ENCODE measurements at regions not wholly inside any gene's neighbourhood (a gene's known extent, or its start where the extent isn't known, plus 50 kb on each side); places are given as distances from the start of the nearest gene placed in this dataset.

DNA sequence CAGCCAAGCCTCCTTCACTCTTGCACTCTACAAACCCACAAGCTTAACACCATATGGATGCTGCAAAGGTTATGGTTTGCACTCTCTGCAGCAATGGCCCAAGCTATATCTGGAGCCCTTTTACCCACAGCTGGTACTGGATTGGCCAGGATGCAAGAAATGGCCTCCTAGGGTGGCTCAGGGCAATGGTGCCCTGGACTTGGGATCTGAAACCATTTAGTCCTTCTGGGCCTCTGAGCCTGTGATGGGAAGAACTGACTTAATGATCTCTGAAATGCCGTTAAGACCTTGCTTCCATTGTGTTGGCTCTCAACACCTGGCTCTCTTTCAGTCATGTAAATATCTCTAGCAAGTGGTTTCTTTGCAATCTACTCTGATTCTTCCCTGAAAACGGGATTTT is 626.0 kb downstream of the KCTD8 start:
- H2BK120ac ChIP-seq (ENCODE audit: insufficient read depth, low read length, poor library complexity): no peak overlapping the region
- no peak overlapping the region for H2AK5ac ChIP-seq (ENCODE audit: low read length)
- no peak overlapping the region for H3K4ac ChIP-seq (ENCODE audit: low read depth, low read length)
- H3K4me2 ChIP-seq (ENCODE audit: low read length): no peak overlapping the region
- no peaks in the 10 kb centered on the region for H3K27me3 ChIP-seq (ENCODE audit: insufficient read depth, low read length)
- H3K79me2 ChIP-seq (ENCODE audit: control insufficient read depth, insufficient read depth, low read length, poor library complexity): no peaks in the 10 kb centered on the region
- H3K79me1 ChIP-seq (ENCODE audit: low read length): no peaks in the 10 kb centered on the region
- H3K27ac ChIP-seq (ENCODE audit: low read depth, low read length): no peak overlapping the region
- no peaks in the 10 kb centered on the region for H3K4me1 ChIP-seq (ENCODE audit: control insufficient read depth in 1 of 2, insufficient read depth in 2 of 2, low read length in 2 of 2)
- H2BK5ac ChIP-seq (ENCODE audit: low read depth, low read length, poor library complexity): no peak overlapping the region
- no peak overlapping the region for H3K9ac ChIP-seq (ENCODE audit: low read length)
- H2BK12ac ChIP-seq (ENCODE audit: low read length): no peak overlapping the region
- H3K14ac ChIP-seq (ENCODE audit: low read length): no peak overlapping the region
- H4K12ac ChIP-seq (ENCODE audit: low read depth, low read length): no peak overlapping the region
- peak overlapping the region; percentile 21 for H3K4me3 ChIP-seq (ENCODE audit: low read depth, low read length)
- peaks cover 5% of the 10 kb centered on the region for H3K9me3 ChIP-seq (ENCODE audit: insufficient read depth, low read depth, low read length)
- H3K36me3 ChIP-seq (ENCODE audit: control insufficient read depth in 1 of 2, insufficient read depth in 2 of 2, low read length in 2 of 2): no peaks in the 10 kb centered on the region
- no peak overlapping the region for H4K91ac ChIP-seq (ENCODE audit: low read depth, low read length)
- no peak overlapping the region for H4K8ac ChIP-seq (ENCODE audit: low read depth, low read length)
- H3K18ac ChIP-seq (ENCODE audit: low read length): no peak overlapping the region
- DNase-seq: no peak
- WGBS (ENCODE audit: extremely low coverage, insufficient coverage, insufficient read length): no CpG with 5 or more reads among the region's 2 CpGs
- H3K23ac ChIP-seq (ENCODE audit: low read length): no peak overlapping the region
- H2AFZ ChIP-seq (ENCODE audit: insufficient read depth, low read length, poor library complexity): no peak overlapping the region

DNA sequence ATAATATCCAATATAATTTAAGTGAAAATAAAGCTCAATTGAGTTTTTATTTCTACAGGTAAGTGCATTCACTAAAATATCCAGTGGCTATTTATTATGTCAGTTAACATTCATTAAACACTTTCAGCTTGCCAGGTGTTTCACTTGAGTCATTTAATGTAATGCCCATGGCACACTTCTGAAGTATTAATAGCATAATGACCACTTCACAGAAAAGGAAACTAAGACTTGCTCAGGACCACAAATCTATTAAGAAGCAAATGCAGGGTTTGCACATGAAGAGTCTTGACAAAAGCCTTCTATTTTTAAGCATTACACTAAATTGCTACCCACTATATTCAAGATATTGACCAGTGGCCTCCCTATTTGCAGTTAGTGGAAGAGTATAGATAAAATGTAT is 612.7 kb downstream of the KCTD8 start:
- Histone ChIP-seq H3K14ac (ENCODE audit: low read length) (no peak overlapping the region), H3K18ac (ENCODE audit: low read length) (no peak overlapping the region), H3K9ac (ENCODE audit: low read length) (no peak overlapping the region), H3K27me3 (ENCODE audit: insufficient read depth, low read length) (no peaks in the 10 kb centered on the region), H2BK5ac (ENCODE audit: low read depth, low read length, poor library complexity) (no peak overlapping the region), H4K91ac (ENCODE audit: low read depth, low read length) (no peak overlapping the region), H4K8ac (ENCODE audit: low read depth, low read length) (no peak overlapping the region), H3K4me3 (ENCODE audit: low read depth, low read length) (no peak overlapping the region), H4K12ac (ENCODE audit: low read depth, low read length) (no peak overlapping the region), H3K9me3 (ENCODE audit: insufficient read depth, low read depth, low read length) (no peaks in the 10 kb centered on the region), H3K4me1 (ENCODE audit: control insufficient read depth in 1 of 2, insufficient read depth in 2 of 2, low read length in 2 of 2) (no peaks in the 10 kb centered on the region), H3K4ac (ENCODE audit: low read depth, low read length) (no peak overlapping the region), H2AFZ (ENCODE audit: insufficient read depth, low read length, poor library complexity) (no peak overlapping the region), H3K79me2 (ENCODE audit: control insufficient read depth, insufficient read depth, low read length, poor library complexity) (no peaks in the 10 kb centered on the region), H3K23ac (ENCODE audit: low read length) (no peak overlapping the region), H3K79me1 (ENCODE audit: low read length) (no peaks in the 10 kb centered on the region), H2AK5ac (ENCODE audit: low read length) (no peak overlapping the region), H2BK12ac (ENCODE audit: low read length) (no peak overlapping the region), H3K36me3 (ENCODE audit: control insufficient read depth in 1 of 2, insufficient read depth in 2 of 2, low read length in 2 of 2) (no peaks in the 10 kb centered on the region), H2BK120ac (ENCODE audit: insufficient read depth, low read length, poor library complexity) (no peak overlapping the region), H3K4me2 (ENCODE audit: low read length) (no peak overlapping the region), H3K27ac (ENCODE audit: low read depth, low read length) (no peak overlapping the region)
- DNase-seq: no peak

DNA sequence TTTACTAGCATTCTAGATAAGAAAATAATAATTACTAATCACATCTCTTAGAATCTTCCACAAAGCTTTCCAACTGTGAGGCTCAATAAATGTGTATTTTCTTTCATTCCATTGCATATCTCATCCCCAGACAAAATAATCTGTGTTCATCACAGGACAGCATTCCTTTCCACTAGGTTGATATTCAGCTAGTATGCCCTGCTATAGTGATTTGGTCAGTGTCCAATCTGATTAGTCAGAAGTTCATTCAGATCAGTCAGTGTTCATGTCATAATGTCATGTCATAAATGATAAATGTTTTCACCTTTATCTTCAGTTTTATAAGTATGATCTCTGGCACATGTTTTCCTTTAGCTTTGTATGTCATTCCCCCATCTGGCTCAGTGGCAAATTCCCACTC is 611.4 kb downstream of the KCTD8 start:
- H2BK5ac ChIP-seq (ENCODE audit: low read depth, low read length, poor library complexity): no peak overlapping the region
- H4K91ac ChIP-seq (ENCODE audit: low read depth, low read length): no peak overlapping the region
- H3K4me2 ChIP-seq (ENCODE audit: low read length): no peak overlapping the region
- no peaks in the 10 kb centered on the region for H3K79me1 ChIP-seq (ENCODE audit: low read length)
- H3K36me3 ChIP-seq (ENCODE audit: control insufficient read depth in 1 of 2, insufficient read depth in 2 of 2, low read length in 2 of 2): no peaks in the 10 kb centered on the region
- no peak overlapping the region for H3K27ac ChIP-seq (ENCODE audit: low read depth, low read length)
- H3K9ac ChIP-seq (ENCODE audit: low read length): no peak overlapping the region
- no peaks in the 10 kb centered on the region for H3K9me3 ChIP-seq (ENCODE audit: insufficient read depth, low read depth, low read length)
- no peak overlapping the region for H2AK5ac ChIP-seq (ENCODE audit: low read length)
- H3K27me3 ChIP-seq (ENCODE audit: insufficient read depth, low read length): no peaks in the 10 kb centered on the region
- no peak overlapping the region for H3K4ac ChIP-seq (ENCODE audit: low read depth, low read length)
- H3K23ac ChIP-seq (ENCODE audit: low read length): no peak overlapping the region
- no peak overlapping the region for H2BK12ac ChIP-seq (ENCODE audit: low read length)
- H3K14ac ChIP-seq (ENCODE audit: low read length): no peak overlapping the region
- no peak overlapping the region for H3K18ac ChIP-seq (ENCODE audit: low read length)
- peak in 1 of 2 donors; percentile 2 for DNase-seq
- H4K12ac ChIP-seq (ENCODE audit: low read depth, low read length): no peak overlapping the region
- no peak overlapping the region for H4K8ac ChIP-seq (ENCODE audit: low read depth, low read length)
- H3K4me1 ChIP-seq (ENCODE audit: control insufficient read depth in 1 of 2, insufficient read depth in 2 of 2, low read length in 2 of 2): no peaks in the 10 kb centered on the region
- H2BK120ac ChIP-seq (ENCODE audit: insufficient read depth, low read length, poor library complexity): no peak overlapping the region
- H3K79me2 ChIP-seq (ENCODE audit: control insufficient read depth, insufficient read depth, low read length, poor library complexity): no peaks in the 10 kb centered on the region
- no peak overlapping the region for H3K4me3 ChIP-seq (ENCODE audit: low read depth, low read length)
- H2AFZ ChIP-seq (ENCODE audit: insufficient read depth, low read length, poor library complexity): no peak overlapping the region

DNA sequence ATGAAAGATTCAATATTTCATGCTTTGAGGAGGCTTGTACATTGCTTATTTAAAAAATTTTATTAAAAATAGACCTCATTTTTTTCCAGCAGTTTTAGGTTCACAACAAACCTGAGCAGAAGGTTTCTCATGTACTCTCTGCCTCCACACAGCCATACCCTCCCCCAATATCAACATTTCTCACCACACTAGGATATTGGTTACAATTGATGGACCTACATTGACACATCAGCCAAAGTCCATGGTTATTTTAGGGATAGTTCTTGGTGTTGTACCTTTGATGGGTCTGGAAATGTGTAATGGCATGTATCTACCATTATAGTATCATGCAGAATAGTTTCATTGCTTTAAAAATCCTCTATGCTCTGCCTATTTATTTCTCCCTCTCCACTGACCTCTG is 611.0 kb downstream of the KCTD8 start:
- H3K4me2 ChIP-seq (ENCODE audit: low read length): no peak overlapping the region
- no peak overlapping the region for H4K91ac ChIP-seq (ENCODE audit: low read depth, low read length)
- no peaks in the 10 kb centered on the region for H3K36me3 ChIP-seq (ENCODE audit: control insufficient read depth in 1 of 2, insufficient read depth in 2 of 2, low read length in 2 of 2)
- H3K79me2 ChIP-seq (ENCODE audit: control insufficient read depth, insufficient read depth, low read length, poor library complexity): no peaks in the 10 kb centered on the region
- H3K14ac ChIP-seq (ENCODE audit: low read length): no peak overlapping the region
- H3K9ac ChIP-seq (ENCODE audit: low read length): no peak overlapping the region
- no peak overlapping the region for H2AFZ ChIP-seq (ENCODE audit: insufficient read depth, low read length, poor library complexity)
- no peak overlapping the region for H3K4ac ChIP-seq (ENCODE audit: low read depth, low read length)
- H3K23ac ChIP-seq (ENCODE audit: low read length): no peak overlapping the region
- H3K18ac ChIP-seq (ENCODE audit: low read length): no peak overlapping the region
- H2BK12ac ChIP-seq (ENCODE audit: low read length): no peak overlapping the region
- no peaks in the 10 kb centered on the region for H3K79me1 ChIP-seq (ENCODE audit: low read length)
- no peak overlapping the region for H4K8ac ChIP-seq (ENCODE audit: low read depth, low read length)
- H3K4me3 ChIP-seq (ENCODE audit: low read depth, low read length): no peak overlapping the region
- no peaks in the 10 kb centered on the region for H3K9me3 ChIP-seq (ENCODE audit: insufficient read depth, low read depth, low read length)
- no peaks in the 10 kb centered on the region for H3K27me3 ChIP-seq (ENCODE audit: insufficient read depth, low read length)
- H2BK120ac ChIP-seq (ENCODE audit: insufficient read depth, low read length, poor library complexity): no peak overlapping the region
- H3K27ac ChIP-seq (ENCODE audit: low read depth, low read length): no peak overlapping the region
- no peak overlapping the region for H2BK5ac ChIP-seq (ENCODE audit: low read depth, low read length, poor library complexity)
- H2AK5ac ChIP-seq (ENCODE audit: low read length): no peak overlapping the region
- no peak overlapping the region for H4K12ac ChIP-seq (ENCODE audit: low read depth, low read length)
- no peak for DNase-seq
- no peaks in the 10 kb centered on the region for H3K4me1 ChIP-seq (ENCODE audit: control insufficient read depth in 1 of 2, insufficient read depth in 2 of 2, low read length in 2 of 2)

DNA sequence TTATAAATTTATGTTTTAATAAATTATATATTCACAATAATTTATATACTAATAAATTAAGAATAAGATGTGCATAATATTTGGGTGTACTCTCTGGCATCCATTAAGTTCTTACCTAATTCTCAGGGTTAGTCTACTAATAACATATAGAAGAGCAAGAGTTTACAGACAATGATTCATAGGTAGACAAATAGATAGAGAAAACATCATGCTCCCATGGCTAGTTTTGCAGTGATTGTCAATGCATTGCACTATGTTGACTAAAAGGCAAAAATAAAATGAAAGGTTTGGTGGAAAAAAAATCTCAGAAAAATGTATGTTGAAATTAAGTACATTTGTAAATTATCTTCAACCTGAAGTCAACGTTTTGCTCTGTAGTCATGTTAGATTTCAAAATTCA is 606.0 kb downstream of the KCTD8 start:
- H3K4me1 ChIP-seq (ENCODE audit: control insufficient read depth in 1 of 2, insufficient read depth in 2 of 2, low read length in 2 of 2): no peaks in the 10 kb centered on the region
- no CpG with 5 or more reads among the region's 1 CpG for WGBS (ENCODE audit: extremely low coverage, insufficient coverage, insufficient read length)
- H3K4me3 ChIP-seq (ENCODE audit: low read depth, low read length): no peak overlapping the region
- H2AK5ac ChIP-seq (ENCODE audit: low read length): no peak overlapping the region
- no peak overlapping the region for H2AFZ ChIP-seq (ENCODE audit: insufficient read depth, low read length, poor library complexity)
- no peak for DNase-seq
- no peak overlapping the region for H3K4ac ChIP-seq (ENCODE audit: low read depth, low read length)
- H3K36me3 ChIP-seq (ENCODE audit: control insufficient read depth in 1 of 2, insufficient read depth in 2 of 2, low read length in 2 of 2): no peaks in the 10 kb centered on the region
- H4K91ac ChIP-seq (ENCODE audit: low read depth, low read length): no peak overlapping the region
- no peaks in the 10 kb centered on the region for H3K79me1 ChIP-seq (ENCODE audit: low read length)
- H3K4me2 ChIP-seq (ENCODE audit: low read length): no peak overlapping the region
- H2BK5ac ChIP-seq (ENCODE audit: low read depth, low read length, poor library complexity): no peak overlapping the region
- H4K12ac ChIP-seq (ENCODE audit: low read depth, low read length): no peak overlapping the region
- no peak overlapping the region for H3K18ac ChIP-seq (ENCODE audit: low read length)
- H3K9ac ChIP-seq (ENCODE audit: low read length): no peak overlapping the region
- H3K79me2 ChIP-seq (ENCODE audit: control insufficient read depth, insufficient read depth, low read length, poor library complexity): no peaks in the 10 kb centered on the region
- peaks cover 6% of the 10 kb centered on the region for H3K9me3 ChIP-seq (ENCODE audit: insufficient read depth, low read depth, low read length)
- no peak overlapping the region for H2BK12ac ChIP-seq (ENCODE audit: low read length)
- H4K8ac ChIP-seq (ENCODE audit: low read depth, low read length): no peak overlapping the region
- no peaks in the 10 kb centered on the region for H3K27me3 ChIP-seq (ENCODE audit: insufficient read depth, low read length)
- no peak overlapping the region for H3K27ac ChIP-seq (ENCODE audit: low read depth, low read length)
- H2BK120ac ChIP-seq (ENCODE audit: insufficient read depth, low read length, poor library complexity): no peak overlapping the region
- no peak overlapping the region for H3K14ac ChIP-seq (ENCODE audit: low read length)
- no peak overlapping the region for H3K23ac ChIP-seq (ENCODE audit: low read length)

Measured in trophoblast cell (in vitro differentiated cells and primary cell).